HG02571 (cell line): ENCODE measurements at regions not wholly inside any gene's neighbourhood (a gene's known extent, or its start where the extent isn't known, plus 50 kb on each side); places are given as distances from the start of the nearest gene placed in this dataset.
"Not testable (repeated sequence)": the region's sequence is repeated elsewhere in the genome, so short reads cannot be mapped to it uniquely, and the experiment has no call there.

Experiments used
- ATAC-seq: cut with Tn5 transposase; IDR thresholded peaks from one replicate; pipeline ENCODE4 v1.9.1; 2021; ENCODE audit warnings: mild to moderate bottlenecking, moderate library complexity; ENCODE audit not compliant: unreplicated experiment

DNA sequence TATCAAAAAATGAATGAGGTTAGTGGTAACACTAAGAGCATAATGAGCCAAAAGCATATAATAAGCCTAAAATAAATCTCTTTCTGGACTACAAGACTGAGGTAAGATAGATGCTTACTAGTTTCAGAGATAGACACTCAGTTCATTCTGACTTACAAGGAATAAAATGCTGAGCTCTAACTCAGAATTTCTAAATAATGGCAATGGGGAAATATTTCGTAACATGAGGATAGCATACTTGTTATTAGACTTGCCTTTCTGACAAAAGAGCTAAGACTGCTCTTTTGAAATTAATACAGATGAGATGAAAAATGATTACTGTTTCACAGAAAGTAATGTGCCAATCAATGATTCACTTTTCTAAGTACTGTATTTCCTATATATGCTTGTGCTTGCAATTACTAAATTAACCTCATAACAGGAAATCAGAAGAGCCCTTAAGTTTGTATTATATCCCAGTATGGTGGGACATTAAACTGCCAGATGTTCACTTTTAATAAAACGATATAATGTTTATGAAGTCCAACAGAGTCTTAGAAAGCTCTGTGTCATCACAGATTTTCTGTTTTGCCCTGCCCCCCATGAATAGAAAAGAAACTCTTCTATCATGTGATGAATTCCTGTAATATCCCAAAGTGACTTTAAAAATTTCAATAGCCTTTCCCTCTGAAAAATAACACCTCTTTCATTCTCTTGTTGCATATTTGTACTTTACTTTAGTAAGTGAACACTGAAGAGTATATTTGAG lies 2771.0 kb upstream of the PCDH20 start:
- no peak for ATAC-seq

DNA sequence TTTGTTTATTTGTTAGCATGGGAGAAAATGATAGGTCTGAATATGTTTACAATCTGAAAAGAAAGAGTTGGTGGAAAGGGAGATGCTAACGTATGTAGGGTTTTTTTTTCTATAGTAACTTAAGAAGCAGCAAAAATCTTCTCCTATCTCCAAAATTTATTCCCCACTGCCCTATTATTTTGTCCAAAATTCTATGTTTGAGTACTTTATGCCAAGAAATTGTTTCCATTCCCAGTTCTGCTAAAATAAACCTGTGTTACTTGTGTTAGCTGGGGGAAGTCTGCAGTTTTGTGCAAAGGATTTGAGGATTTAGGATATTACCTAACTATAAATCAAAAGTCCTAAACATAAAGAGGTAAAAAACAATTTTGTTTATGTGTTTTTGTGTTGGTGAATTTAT lies 2770.4 kb upstream of the PCDH20 start:
- no peak for ATAC-seq

DNA sequence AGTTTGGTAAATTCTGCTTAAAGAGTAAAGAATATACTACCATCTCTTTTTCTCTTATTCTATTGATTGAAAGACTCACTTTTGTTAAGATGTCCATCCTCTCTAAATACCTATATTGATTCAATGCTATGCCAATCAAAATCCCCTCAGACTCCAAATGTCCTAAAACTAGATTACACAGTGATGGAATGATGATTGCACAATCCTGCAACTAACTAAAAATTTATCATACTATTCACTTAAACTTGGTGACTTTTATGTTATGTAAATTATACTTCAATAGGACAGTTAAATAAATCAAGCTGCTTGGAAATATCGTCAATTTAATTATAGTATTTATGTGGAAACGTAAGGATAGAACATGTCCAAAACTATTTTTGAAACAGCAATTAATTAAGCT lies 2765.1 kb upstream of the PCDH20 start:
- no peak for ATAC-seq

GRCh38 chr13:64165826-64166225 lies 2750.2 kb upstream of the PCDH20 start:
- no peak for ATAC-seq

- no peak for ATAC-seq
These were observed 2748.8 kb upstream of the PCDH20 start for GRCh38 chr13:64164435-64164834.

DNA sequence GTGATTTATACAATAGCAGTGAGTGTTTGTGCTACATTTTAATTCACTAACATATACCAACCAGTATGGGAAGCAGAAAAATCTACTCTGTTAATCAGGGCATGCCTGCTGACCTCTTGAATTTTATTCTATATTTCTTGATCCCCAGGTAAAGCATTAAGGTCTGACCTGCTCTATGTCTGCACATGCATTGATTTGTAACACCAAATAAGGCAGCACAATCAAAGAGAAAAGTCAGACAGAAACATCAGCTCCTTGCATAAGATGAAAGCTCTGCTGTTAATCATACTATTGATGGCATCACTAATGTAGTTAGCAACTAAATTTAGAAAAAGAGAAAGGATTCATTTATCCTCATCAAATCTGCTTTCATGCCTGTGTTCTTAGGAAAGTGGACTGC lies 2744.8 kb upstream of the PCDH20 start:
- ATAC-seq, result no peak

- no peak for ATAC-seq
These were observed 2743.3 kb upstream of the PCDH20 start for GRCh38 chr13:64158908-64159307.

- ATAC-seq, result no peak
These were observed 2738.9 kb upstream of the PCDH20 start for GRCh38 chr13:64154514-64154913.

DNA sequence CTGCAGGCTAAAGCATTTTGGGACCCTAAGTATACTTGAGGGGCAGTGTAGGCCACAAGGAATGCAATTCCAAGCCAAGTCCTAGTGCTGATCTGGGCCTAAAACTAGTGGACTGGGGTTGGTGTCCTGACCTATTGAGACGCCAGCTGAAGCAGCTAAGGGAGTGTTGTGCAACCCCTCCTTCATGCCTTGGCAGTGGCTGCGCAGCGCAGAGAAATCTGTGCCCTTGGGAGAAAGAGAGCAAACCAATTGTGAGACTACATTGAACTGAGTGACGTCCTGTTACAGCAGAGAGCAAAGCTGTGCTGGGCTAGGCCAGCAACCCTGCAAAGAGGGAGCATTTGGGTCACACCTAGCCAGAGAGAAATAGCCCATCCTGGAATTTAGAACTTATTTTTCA lies 2715.0 kb upstream of the PCDH20 start:
- ATAC-seq, result no peak

DNA sequence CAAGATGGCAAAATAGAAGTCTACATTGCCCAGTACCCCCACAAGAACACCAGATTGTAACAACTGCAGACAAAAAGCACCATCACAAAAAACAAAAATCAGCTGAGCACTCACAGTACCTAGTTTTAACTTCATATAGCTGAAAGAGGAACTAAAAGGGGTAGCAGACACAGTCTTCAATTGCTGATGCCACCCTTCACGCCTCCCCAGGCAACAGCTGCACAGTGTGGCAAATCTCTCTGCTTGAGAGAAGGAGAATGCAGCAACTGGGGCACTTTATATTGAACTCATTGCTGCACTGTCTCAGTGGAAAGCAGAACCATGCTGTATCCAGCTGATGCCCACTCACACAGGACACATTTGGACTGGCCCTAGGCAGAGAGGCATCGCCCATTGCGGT lies 2714.5 kb upstream of the PCDH20 start:
- no peak for ATAC-seq

DNA sequence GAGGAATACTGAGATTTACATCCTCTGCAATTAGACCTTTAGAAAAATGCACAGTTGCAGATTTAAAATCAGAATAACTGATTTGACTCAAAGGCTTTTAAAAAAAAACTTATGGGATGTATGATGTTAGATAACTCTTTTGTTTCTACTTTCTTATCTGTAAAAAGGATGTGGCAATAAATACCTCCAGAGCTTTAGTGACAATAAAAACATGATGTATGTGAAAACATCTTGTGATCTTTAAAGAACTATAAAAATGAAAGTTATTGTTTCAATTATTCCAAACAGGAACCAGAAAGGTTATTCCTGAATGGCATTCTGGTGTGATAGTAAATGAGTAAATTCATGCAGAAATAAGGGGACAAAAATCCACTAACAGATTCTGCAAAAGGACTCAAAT lies 2712.2 kb upstream of the PCDH20 start:
- no peak for ATAC-seq

DNA sequence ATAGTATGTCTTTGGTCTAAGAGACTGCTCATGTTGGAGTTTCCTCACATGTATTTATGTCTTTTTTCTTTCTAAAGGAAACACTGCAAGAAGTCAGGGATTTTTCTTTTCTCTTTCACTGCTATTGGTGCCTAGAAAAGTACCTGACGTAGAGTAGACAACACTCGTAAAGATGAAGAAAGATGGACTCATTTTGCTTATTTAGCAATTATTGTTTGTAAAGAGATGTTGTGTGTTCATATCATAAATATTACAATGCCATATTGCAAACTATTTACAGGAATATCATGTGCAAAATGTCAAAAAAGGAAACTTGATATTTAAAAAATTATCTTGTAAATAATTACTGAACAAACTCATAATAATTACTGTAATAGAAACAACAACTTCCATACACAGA lies 2711.5 kb upstream of the PCDH20 start:
- ATAC-seq, result no peak

- ATAC-seq, result not testable (repeated sequence)
These were observed 2705.5 kb upstream of the PCDH20 start for GRCh38 chr13:64121023-64121709.

DNA sequence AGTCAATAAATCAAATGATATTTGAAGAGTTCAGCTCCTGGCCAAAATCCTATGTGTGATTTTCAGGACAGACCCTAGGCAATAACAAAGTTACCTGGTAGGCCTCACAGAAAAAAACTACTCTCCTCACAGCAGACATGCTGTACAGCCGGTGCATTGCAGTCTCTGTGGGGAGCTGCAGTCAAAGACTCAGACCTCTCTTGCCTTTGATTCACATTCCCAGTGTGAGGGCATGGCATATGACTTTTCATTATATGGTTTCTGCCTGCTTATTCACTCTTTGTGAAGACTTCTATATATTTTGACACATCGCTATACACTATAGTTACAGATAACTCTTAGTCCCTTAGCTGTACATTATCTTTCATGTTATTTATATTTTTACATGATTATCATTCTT lies 2684.3 kb upstream of the PCDH20 start:
- no peak for ATAC-seq

DNA sequence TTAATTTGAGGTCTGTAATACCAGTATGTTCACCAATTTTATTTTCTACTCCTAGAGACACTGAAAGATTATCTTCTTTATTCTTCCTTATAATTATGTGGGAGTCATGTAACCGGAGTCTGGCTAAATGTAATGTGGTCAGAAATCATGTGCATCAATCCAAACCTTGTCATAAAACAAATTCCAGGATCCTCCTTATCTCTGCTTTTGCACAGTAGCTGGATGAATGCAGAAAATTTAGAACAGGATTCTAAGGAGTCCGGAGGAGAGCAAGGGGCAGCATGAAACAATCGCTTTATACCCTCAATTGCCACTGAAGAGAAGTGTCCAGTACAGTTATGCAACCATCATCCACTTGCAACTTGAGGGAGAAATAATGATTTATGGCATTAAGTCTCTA lies 2674.7 kb upstream of the PCDH20 start:
- ATAC-seq, result no peak

DNA sequence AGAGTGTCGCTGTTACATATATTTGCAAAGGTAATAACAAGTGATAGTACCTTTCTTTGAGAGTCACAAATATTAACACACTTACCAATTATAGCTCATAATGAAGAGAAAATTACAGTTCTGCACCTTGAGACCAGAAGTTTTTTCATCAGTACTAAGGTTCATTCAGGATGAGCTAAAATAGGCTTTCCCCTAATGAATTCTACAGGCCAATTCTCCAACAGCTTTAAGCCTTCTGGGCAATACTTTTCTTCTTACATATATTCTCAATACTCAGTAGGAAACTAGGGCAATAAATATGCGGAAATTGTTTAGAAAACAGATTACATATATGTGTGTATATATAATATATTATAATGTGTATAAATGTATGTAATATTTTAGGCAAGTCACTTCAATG lies 2672.8 kb upstream of the PCDH20 start:
- ATAC-seq, result no peak

DNA sequence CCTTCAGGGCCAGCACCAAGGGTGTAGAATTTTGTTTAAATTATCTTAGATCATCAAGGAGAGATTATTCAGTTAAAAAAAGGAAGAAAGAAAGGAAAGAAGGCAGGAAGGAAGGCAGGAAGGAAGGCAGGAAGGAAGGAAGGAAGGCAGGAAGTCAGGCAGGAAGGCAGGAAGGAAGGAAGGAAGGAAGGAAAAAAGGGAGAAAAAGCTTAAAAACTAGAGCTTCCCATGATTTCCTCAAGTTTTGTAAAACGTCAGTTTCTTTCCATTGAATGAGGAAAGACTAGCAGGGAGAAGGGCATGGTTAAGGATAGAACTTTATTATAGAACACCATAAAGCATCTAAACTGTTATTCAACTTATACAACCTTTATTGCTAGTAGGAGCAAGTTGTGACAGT lies 2672.0 kb upstream of the PCDH20 start:
- no peak for ATAC-seq

GRCh38 chr13:64083811-64084210 lies 2668.2 kb upstream of the PCDH20 start:
- no peak for ATAC-seq

DNA sequence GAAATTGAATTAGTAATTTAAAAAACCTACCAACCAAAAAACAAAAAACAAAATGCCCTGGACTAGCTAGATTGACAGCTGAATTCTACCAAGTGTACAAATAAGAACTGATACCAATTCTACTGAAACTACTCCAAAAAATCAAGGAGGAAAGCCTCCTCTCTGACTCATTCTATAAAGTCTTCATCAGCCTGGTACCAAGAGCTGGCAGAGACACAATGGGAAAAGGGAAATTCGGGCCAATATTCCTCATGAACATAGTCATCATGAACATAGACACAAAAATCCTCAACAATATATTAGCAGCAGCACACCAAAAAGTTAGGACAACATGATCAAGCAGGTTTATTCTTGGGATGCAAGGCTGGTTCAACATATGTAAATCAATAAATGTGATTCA lies 2667.7 kb upstream of the PCDH20 start:
- no peak for ATAC-seq

DNA sequence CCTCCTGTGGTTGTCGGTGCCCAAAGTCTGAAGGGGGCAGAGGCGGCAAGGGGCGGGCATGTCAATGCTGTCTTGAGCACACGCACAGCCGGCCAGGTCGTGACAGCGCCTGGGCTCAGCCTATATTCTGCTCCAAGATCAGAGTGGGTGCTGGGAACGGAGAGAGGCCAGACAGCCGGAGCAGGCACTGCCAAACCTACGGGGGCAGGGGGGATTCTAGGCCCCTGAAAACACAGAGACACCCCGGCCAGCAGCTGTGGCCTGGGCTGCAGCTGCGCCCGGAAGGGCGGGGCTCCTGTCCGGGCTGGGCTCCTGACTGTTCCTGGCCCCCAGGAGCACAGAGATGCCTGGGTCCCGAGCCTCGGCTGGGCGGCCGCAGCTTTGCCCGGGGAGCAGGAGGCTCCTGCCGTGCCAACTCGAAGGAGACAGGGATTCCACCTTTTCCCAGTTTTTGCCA lies 2662.9 kb upstream of the PCDH20 start:
- no peak for ATAC-seq

DNA sequence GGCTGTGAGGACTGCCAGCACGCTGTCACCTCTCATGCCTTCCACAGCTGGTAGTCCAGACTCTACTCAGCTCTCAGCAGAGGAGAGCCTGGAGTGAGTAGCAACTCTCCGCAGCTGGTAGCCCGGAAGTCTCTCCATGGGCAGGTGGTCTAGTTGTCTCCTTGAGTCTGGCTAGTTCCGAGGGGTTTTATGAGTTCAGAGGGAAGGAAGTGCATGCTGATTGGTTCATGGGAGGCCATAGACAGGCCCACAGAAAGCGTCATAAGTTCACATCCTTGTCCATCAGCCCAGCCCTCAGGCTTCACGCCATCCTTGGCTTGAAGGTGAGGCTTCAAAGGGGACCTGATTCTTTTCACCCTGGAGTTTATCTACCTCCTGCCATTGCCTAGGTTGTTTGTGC lies 2662.4 kb upstream of the PCDH20 start:
- ATAC-seq, result no peak

DNA sequence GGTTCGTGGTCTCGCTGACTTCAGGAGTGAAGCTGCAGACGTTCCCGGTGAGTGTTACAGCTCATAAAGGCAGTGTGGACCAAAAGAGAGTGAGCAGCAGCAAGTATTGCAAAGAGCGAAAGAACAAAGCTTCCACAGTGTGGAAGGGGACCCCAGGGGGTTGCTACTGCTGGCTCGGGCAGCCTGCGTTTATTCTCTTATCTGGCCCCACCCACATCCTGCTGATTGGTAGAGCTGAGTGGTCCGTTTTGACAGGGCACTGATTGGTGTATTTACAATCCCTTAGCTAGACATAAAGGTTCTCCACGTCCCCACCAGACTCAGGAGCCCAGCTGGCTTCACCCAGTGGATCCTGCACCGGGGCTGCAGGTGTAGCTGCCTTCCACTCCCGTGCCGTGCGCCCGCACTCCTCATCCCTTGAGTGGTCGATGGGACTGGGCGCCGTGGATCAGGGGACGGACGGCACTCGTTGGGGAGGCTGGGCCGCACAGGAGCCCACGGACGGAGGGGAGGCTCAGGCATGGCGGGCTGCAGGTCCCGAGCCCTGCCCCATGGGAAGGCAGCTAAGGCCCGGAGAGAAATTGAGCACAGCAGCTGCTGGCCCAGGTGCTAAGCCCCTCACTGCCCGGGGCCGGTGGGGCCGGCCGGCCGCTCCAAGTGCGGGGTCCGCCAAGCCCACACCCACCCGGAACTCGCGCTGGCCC lies 2661.6 kb upstream of the PCDH20 start:
- not testable (repeated sequence) for ATAC-seq
